GM18508 (cell line): ENCODE measurements at regions not wholly inside any gene's neighbourhood (a gene's known extent, or its start where the extent isn't known, plus 50 kb on each side); places are given as distances from the start of the nearest gene placed in this dataset.

Source experiments
- ATAC-seq: cut with Tn5 transposase; IDR thresholded peaks from one replicate; pipeline ENCODE4 v1.9.1; 2021; ENCODE audit warnings: moderate number of reproducible peaks; ENCODE audit not compliant: insufficient read depth, unreplicated experiment

GRCh38 chr4:115740806-115741205 is 627.4 kb upstream of the NDST4 start:
- ATAC-seq, result no peak

- no peak for ATAC-seq
These were observed 616.4 kb upstream of the NDST4 start for GRCh38 chr4:115729739-115730266.

- ATAC-seq, result no peak
These were observed 610.2 kb upstream of the NDST4 start for GRCh38 chr4:115723621-115724020.

GRCh38 chr4:115720611-115721010 is 607.2 kb upstream of the NDST4 start:
- ATAC-seq, result no peak

- ATAC-seq, result no peak
These were observed 598.2 kb upstream of the NDST4 start for GRCh38 chr4:115711575-115711974.

GRCh38 chr4:115688961-115689360 is 575.5 kb upstream of the NDST4 start:
- ATAC-seq, result no peak

GRCh38 chr4:115687052-115687755 is 573.8 kb upstream of the NDST4 start:
- no peak for ATAC-seq

GRCh38 chr4:115678425-115678941 is 565.1 kb upstream of the NDST4 start:
- no peak for ATAC-seq

- no peak for ATAC-seq
These were observed 562.3 kb upstream of the NDST4 start for GRCh38 chr4:115675719-115676118.

GRCh38 chr4:115674485-115674884 is 561.1 kb upstream of the NDST4 start:
- no peak for ATAC-seq

GRCh38 chr4:115671581-115671980 is 558.2 kb upstream of the NDST4 start:
- ATAC-seq, result no peak

GRCh38 chr4:115670930-115671329 is 557.5 kb upstream of the NDST4 start:
- ATAC-seq, result no peak

GRCh38 chr4:115668396-115668795 is 555.0 kb upstream of the NDST4 start:
- ATAC-seq, result no peak

- no peak for ATAC-seq
These were observed 550.9 kb upstream of the NDST4 start for GRCh38 chr4:115664285-115664684.

- no peak for ATAC-seq
These were observed 547.0 kb upstream of the NDST4 start for GRCh38 chr4:115660465-115660864.

- ATAC-seq, result no peak
These were observed 544.7 kb upstream of the NDST4 start for GRCh38 chr4:115657991-115658650.

GRCh38 chr4:115655626-115656025 is 542.2 kb upstream of the NDST4 start:
- ATAC-seq, result no peak

GRCh38 chr4:115648786-115649185 is 535.4 kb upstream of the NDST4 start:
- ATAC-seq, result no peak

GRCh38 chr4:115629270-115629669 is 515.9 kb upstream of the NDST4 start:
- ATAC-seq, result no peak

- ATAC-seq, result no peak
These were observed 496.2 kb upstream of the NDST4 start for GRCh38 chr4:115609631-115610030.

- no peak for ATAC-seq
These were observed 493.9 kb upstream of the NDST4 start for GRCh38 chr4:115607311-115607710.
